ENCODE measurements at regions not wholly inside any gene's neighbourhood (a gene's known extent, or its start where the extent isn't known, plus 50 kb on each side); places are given as distances from the start of the nearest gene placed in this dataset.

GRCh38 chr10:10703382-10703781, 314.3 kb upstream of the CELF2 start:
- TF ChIP-seq CTCF (IDR thresholded peaks at IDR 0.05), result no peak
- TF ChIP-seq POLR2A (IDR thresholded peaks at IDR 0.05), result no peak

Measured in thyroid gland (tissue), 4 donors.